Effector memory CD8-positive, alpha-beta T cell (primary cell): ENCODE measurements at regions not wholly inside any gene's neighbourhood (a gene's known extent, or its start where the extent isn't known, plus 50 kb on each side); places are given as distances from the start of the nearest gene placed in this dataset.

Experiments used
- ATAC-seq: fragments of 150-1000 bp; cut with Tn5 transposase; replicated peaks from 2 replicates; pipeline ENCODE4 v1.10.0; 2021; ENCODE audit warnings: mild to moderate bottlenecking, moderate library complexity
- DNase-seq, 3 experiments: peaks; one replicate each; pipeline ENCODE4 v3.0.0; 2021
- H3K27ac Mint-ChIP-seq, 2 donors: one replicate each; pipeline ENCODE4 v1.8.0; 2022; ENCODE audit warnings: mild to moderate bottlenecking in 2 of 2, mixed read lengths in 2 of 2, moderate library complexity in 2 of 2
- H3K27me3 Mint-ChIP-seq, 2 donors: one replicate each; pipeline ENCODE4 v1.8.0; 2022; ENCODE audit warnings: mixed read lengths in 2 of 2
- H3K36me3 Mint-ChIP-seq: one replicate; pipeline ENCODE4 v1.8.0; 2022; ENCODE audit warnings: mild to moderate bottlenecking, moderate library complexity, mixed read lengths; ENCODE audit not compliant: insufficient read depth
- H3K4me1 Mint-ChIP-seq, 2 donors: one replicate each; pipeline ENCODE4 v1.8.0; 2022; ENCODE audit warnings: low read depth in 2 of 2, mixed read lengths in 2 of 2
- H3K4me3 Mint-ChIP-seq, 2 donors: one replicate each; pipeline ENCODE4 v1.8.0; 2022; ENCODE audit warnings: mild to moderate bottlenecking in 2 of 2, mixed read lengths in 2 of 2, moderate library complexity in 2 of 2
- H3K9me3 Mint-ChIP-seq, 2 donors: one replicate each; pipeline ENCODE4 v1.8.0; 2022; ENCODE audit warnings: mixed read lengths in 2 of 2

GRCh38 chr21:37967036-37967435 is 50.8 kb upstream of the KCNJ6 start:
- ATAC-seq (no peak), DNase-seq (no peak)
- H3K9me3 Mint-ChIP-seq: no peaks in the 10 kb centered on the region
- H3K4me1 Mint-ChIP-seq: no peaks in the 10 kb centered on the region
- peaks cover 0 to 10% of the 10 kb centered on the region in 2 donors for H3K27me3 Mint-ChIP-seq
- no peaks in the 10 kb centered on the region for H3K36me3 Mint-ChIP-seq
- H3K27ac Mint-ChIP-seq: no peak overlapping the region
- H3K4me3 Mint-ChIP-seq: no peak overlapping the region

GRCh38 chr21:37968744-37969143 is 52.5 kb upstream of the KCNJ6 start:
- Mint-ChIP-seq H3K27me3 (peaks cover 0 to 14% of the 10 kb centered on the region in 2 donors), H3K4me3 (no peak overlapping the region), H3K27ac (no peak overlapping the region), H3K9me3 (no peaks in the 10 kb centered on the region), H3K4me1 (no peaks in the 10 kb centered on the region), H3K36me3 (no peaks in the 10 kb centered on the region)
- ATAC-seq: no peak
- DNase-seq: no peak

- H3K4me3 Mint-ChIP-seq: no peak overlapping the region
Measured at GRCh38 chr21:37970548-37970947, 54.3 kb upstream of the KCNJ6 start.

GRCh38 chr21:37971390-37971950 is 55.2 kb upstream of the KCNJ6 start:
- Mint-ChIP-seq H3K4me3 (no peak overlapping the region), H3K36me3 (no peaks in the 10 kb centered on the region), H3K27me3 (peaks cover 5 to 14% of the 10 kb centered on the region in 2 donors), H3K27ac (no peak overlapping the region), H3K4me1 (no peaks in the 10 kb centered on the region), H3K9me3 (no peaks in the 10 kb centered on the region)
- ATAC-seq: no peak
- DNase-seq: no peak

More at GRCh38 chr21:37970548-37970947, 54.3 kb upstream of the KCNJ6 start:
- ATAC-seq (no peak), DNase-seq (no peak)
- H3K27ac Mint-ChIP-seq: no peak overlapping the region
- no peaks in the 10 kb centered on the region for H3K4me1 Mint-ChIP-seq
- H3K27me3 Mint-ChIP-seq: peaks cover 5 to 14% of the 10 kb centered on the region in 2 donors
- H3K9me3 Mint-ChIP-seq: no peaks in the 10 kb centered on the region
- H3K36me3 Mint-ChIP-seq: no peaks in the 10 kb centered on the region

- no peak for DNase-seq
- Mint-ChIP-seq H3K27ac (no peak overlapping the region), H3K36me3 (no peaks in the 10 kb centered on the region), H3K4me3 (no peak overlapping the region), H3K27me3 (peaks cover 5 to 14% of the 10 kb centered on the region in 2 donors), H3K4me1 (no peaks in the 10 kb centered on the region), H3K9me3 (no peaks in the 10 kb centered on the region)
- ATAC-seq: no peak
Measured at GRCh38 chr21:37974081-37974480, 57.8 kb upstream of the KCNJ6 start.

- Mint-ChIP-seq H3K9me3 (no peaks in the 10 kb centered on the region), H3K4me3 (no peak overlapping the region), H3K27me3 (no peaks in the 10 kb centered on the region), H3K4me1 (no peaks in the 10 kb centered on the region), H3K27ac (no peak overlapping the region), H3K36me3 (no peaks in the 10 kb centered on the region)
- DNase-seq (no peak), ATAC-seq (no peak)
Measured at GRCh38 chr21:37982496-37983318, 66.5 kb upstream of the KCNJ6 start.

GRCh38 chr21:37983336-37984095 is 67.3 kb upstream of the KCNJ6 start:
- no peaks in the 10 kb centered on the region for H3K4me1 Mint-ChIP-seq
- H3K9me3 Mint-ChIP-seq: no peaks in the 10 kb centered on the region
- H3K4me3 Mint-ChIP-seq: no peak overlapping the region
- H3K27me3 Mint-ChIP-seq: no peaks in the 10 kb centered on the region
- ATAC-seq (no peak), DNase-seq (no peak)
- no peak overlapping the region for H3K27ac Mint-ChIP-seq
- no peaks in the 10 kb centered on the region for H3K36me3 Mint-ChIP-seq

- Mint-ChIP-seq H3K27ac (no peak overlapping the region), H3K36me3 (no peaks in the 10 kb centered on the region), H3K4me3 (no peak overlapping the region), H3K9me3 (no peaks in the 10 kb centered on the region), H3K4me1 (no peaks in the 10 kb centered on the region), H3K27me3 (no peaks in the 10 kb centered on the region)
- DNase-seq: no peak
- no peak for ATAC-seq
Measured at GRCh38 chr21:37984416-37984815, 68.2 kb upstream of the KCNJ6 start.

GRCh38 chr21:37986000-37986399 is 69.7 kb upstream of the KCNJ6 start:
- Mint-ChIP-seq H3K27ac (no peak overlapping the region), H3K36me3 (no peaks in the 10 kb centered on the region), H3K9me3 (no peaks in the 10 kb centered on the region), H3K27me3 (peaks cover 0 to 12% of the 10 kb centered on the region in 2 donors), H3K4me1 (no peaks in the 10 kb centered on the region), H3K4me3 (no peak overlapping the region)
- DNase-seq: no peak
- no peak for ATAC-seq

GRCh38 chr21:37986751-37987399 is 70.6 kb upstream of the KCNJ6 start:
- Mint-ChIP-seq H3K27me3 (peaks cover 0 to 13% of the 10 kb centered on the region in 2 donors), H3K27ac (no peak overlapping the region), H3K4me1 (no peaks in the 10 kb centered on the region), H3K4me3 (no peak overlapping the region), H3K9me3 (no peaks in the 10 kb centered on the region), H3K36me3 (no peaks in the 10 kb centered on the region)
- DNase-seq (no peak), ATAC-seq (no peak)

GRCh38 chr21:37987668-37988067 is 71.4 kb upstream of the KCNJ6 start:
- Mint-ChIP-seq H3K27ac (no peak overlapping the region), H3K4me3 (no peak overlapping the region), H3K27me3 (peaks cover 0 to 13% of the 10 kb centered on the region in 2 donors), H3K36me3 (no peaks in the 10 kb centered on the region), H3K4me1 (no peaks in the 10 kb centered on the region), H3K9me3 (peaks cover 0 to 2% of the 10 kb centered on the region in 2 donors)
- ATAC-seq (no peak), DNase-seq (no peak)

- Mint-ChIP-seq H3K4me1 (no peaks in the 10 kb centered on the region), H3K27ac (no peak overlapping the region), H3K27me3 (peaks cover 0 to 28% of the 10 kb centered on the region in 2 donors), H3K9me3 (peaks cover 0 to 2% of the 10 kb centered on the region in 2 donors), H3K36me3 (no peaks in the 10 kb centered on the region), H3K4me3 (no peak overlapping the region)
- no peak for ATAC-seq
- DNase-seq: no peak
Measured at GRCh38 chr21:37993071-37993470, 76.8 kb upstream of the KCNJ6 start.

GRCh38 chr21:37994211-37994610 is 78.0 kb upstream of the KCNJ6 start:
- Mint-ChIP-seq H3K36me3 (no peaks in the 10 kb centered on the region), H3K27ac (no peak overlapping the region), H3K9me3 (peaks cover 0 to 2% of the 10 kb centered on the region in 2 donors), H3K27me3 (peaks cover 0 to 28% of the 10 kb centered on the region in 2 donors), H3K4me3 (no peak overlapping the region), H3K4me1 (no peaks in the 10 kb centered on the region)
- DNase-seq (no peak), ATAC-seq (no peak)
